Upper lobe of left lung (tissue), 4 donors: ENCODE measurements at regions not wholly inside any gene's neighbourhood (a gene's known extent, or its start where the extent isn't known, plus 50 kb on each side); places are given as distances from the start of the nearest gene placed in this dataset.
"Not testable (repeated sequence)": the region's sequence is repeated elsewhere in the genome, so short reads cannot be mapped to it uniquely, and the experiment has no call there.

Experiments
- CTCF ChIP-seq, 6 experiments: fragments of 450-650 bp in 4 of 6; fragments of 200-600 bp in 2 of 6; sonication (generic) in 2 of 6; IDR thresholded peaks; one replicate each; pipeline ENCODE4 v1.5.1; 2016 to 2019; ENCODE audit warnings: antibody characterized with exemption in 6 of 6
- POLR2A ChIP-seq, 4 donors: fragments of 450-650 bp; IDR thresholded peaks; one replicate each; pipeline ENCODE4 v1.5.1; 2016 to 2017; ENCODE audit warnings: antibody characterized with exemption in 4 of 4, mild to moderate bottlenecking in 2 of 4

- not testable (repeated sequence) for TF ChIP-seq CTCF, POLR2A (IDR thresholded peaks at IDR 0.05)
These were observed 95.0 kb upstream of the ZC3H11B start for GRCh38 chr1:219707885-219708284.
